ENCODE measurements at regions not wholly inside any gene's neighbourhood (a gene's known extent, or its start where the extent isn't known, plus 50 kb on each side); places are given as distances from the start of the nearest gene placed in this dataset.
"Not testable (repeated sequence)": the region's sequence is repeated elsewhere in the genome, so short reads cannot be mapped to it uniquely, and the experiment has no call there.

DNA sequence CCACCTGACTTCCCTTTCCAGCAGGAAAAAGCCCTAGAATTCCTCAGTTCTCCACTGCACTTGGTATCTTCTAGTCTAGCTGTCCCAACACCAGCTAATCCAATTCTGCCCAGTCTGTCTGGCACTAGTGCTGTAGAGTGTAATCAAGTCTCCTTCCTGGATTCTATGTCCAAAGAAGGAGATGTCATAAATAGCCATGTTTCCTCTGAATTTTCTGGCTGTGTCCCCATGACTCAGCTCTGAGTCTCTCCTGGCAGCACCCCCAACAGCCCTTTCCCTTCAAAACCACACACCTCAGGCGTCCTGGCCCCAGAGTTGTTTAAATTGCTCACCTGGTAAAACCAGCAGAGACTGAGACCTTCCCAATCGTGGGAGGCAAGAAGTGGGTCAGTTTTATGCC, 197.2 kb downstream of the GRXCR1 start:
- no peak for DNase-seq

GRCh38 chr4:43103048-43103447, 210.5 kb downstream of the GRXCR1 start:
- DNase-seq = no peak

DNA sequence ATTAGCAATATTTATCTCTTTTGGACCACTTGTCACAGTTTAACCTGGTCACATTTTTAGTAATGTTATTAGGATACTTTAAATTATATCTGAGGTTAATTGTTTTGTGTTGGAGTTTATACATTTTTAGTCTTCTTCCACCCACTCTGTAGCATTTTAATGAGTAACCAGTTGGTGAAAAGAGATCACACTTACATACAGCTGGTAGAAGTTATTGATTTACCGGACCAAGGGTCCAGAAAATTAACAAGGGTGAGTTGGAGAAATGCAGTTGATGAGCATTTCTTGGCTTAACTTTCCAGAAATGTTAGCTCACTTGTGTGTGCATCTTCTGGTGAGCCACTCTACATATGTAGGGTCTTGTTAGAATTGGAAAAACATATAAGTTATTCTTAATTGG, 219.6 kb downstream of the GRXCR1 start:
- DNase-seq = no peak

DNA sequence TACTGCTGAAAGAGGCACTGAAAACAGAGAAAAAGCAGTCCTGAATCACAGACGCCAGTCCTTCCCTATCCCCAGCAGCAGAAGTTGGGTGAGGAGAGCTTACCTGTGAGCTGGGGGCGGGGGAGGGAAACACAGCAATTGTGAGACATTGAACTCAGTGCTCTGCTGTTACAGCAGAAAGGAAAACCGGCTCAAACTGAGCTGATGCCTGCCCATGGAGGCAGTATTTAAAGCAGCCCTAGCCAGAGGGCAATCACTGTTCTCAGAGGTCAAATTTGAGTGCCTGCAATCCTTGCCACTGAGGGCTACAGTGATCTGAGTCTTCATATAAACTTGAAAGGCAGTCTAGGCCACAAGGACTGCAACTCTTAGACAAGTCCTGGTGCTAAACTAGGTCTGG, 220.7 kb downstream of the GRXCR1 start:
- no peak for DNase-seq

DNA sequence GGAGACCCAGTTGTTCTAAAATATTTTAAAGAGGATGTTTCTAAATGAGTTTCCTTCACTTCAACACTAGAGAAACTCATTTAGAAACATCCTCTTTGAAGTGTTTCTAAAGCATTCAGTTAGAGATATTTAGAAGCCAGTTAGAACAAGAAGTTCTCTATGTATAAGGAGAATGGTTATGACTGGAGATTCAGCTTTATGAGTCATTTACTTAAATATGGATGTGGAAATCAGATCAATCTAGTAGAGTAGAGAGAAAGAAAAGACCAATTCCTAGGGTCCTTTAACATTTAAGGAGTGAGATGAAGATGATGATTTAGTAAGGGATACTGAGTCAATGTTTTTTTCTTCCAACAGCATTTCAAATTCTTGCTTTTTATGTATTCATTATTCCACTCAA, 234.1 kb downstream of the GRXCR1 start:
- no peak for DNase-seq

DNA sequence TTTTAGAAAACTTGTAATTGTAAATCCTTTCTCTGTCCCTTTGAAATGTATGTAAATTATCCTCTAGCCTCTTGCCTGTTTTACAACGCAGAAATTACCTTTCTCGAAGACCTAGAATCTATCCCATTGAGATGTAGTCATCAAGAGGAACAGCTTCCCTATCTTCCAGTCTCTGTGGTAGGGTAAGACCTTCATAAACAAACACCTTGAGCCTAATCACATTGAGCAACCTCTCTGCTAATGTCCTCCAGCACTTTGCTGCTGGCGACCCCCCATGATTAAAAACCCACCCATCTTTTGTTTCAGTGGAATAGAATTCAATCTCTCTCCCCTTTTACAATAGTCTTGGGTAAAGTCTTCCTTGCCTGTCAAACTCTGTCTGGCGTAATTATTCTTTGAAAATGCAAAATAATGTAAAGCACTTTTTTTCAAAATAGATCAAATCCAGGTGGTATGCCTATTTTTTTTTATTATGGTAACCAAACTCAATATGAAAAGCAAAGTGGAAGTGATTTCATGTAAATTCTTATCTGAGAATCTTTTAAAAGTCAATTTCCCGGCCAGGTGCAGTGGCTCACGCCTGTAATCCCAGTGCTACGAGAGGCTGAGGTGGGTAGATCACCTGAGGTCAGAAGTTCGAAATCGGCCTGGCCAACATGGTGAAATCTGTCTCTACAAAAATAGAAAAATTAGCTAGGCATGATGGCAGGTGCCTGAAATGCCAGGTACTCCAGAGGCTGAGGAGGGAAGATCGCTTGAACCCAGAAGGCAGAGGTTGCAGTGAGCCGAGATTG, 237.9 kb downstream of the GRXCR1 start:
- no peak for DNase-seq

DNA sequence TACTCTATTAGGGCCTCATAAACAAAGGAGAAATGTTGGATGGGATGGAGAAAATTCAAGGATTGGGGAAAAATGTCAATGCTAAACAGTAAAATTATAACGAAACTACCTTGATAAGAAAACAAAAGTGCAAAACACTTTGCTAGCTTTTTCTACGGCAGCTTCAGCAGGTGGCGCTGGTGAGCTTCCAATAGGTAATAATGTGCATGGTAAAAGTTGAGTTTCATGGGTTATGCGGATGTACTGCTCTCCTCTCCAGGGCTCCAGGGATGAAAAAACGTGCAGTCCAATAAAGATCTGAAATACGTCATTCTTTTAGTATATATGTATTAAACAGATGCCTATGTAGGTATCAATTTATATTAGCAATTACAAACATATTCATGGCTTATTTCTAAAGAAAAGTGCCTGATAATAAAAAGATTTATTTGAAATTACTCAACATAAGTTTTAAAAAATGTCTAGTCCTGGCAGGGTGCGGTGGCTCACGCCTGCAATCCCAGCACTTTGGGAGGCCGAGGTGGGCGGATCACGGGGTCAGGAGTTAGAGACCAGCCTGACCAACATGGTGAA, 239.6 kb downstream of the GRXCR1 start:
- peak; percentile 54 for DNase-seq

GRCh38 chr4:43133566-43133965, 241.1 kb downstream of the GRXCR1 start:
- no peak for DNase-seq

GRCh38 chr4:43136752-43137151, 244.2 kb downstream of the GRXCR1 start:
- DNase-seq = no peak

DNA sequence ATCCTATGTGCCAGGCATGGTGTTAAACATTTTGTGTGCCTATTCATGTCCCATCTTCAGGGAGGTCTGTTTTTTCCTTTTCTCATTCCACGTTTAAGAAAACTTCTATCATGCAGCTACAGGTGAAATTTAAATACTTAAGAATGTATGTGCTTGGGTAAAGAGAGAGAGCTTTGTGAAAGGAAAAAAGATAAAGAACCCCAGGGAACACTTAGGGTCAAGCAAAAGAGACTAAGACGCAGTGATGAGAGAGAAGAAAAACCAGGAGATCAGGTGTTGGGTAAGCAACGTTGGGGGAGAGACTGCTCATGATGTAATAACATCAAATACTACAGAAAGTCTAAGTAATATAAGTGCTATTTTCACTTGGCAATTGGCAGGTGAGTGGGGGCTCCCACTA, 253.7 kb downstream of the GRXCR1 start:
- no peak for DNase-seq

- no peak for DNase-seq
Observed at GRCh38 chr4:43148481-43148880, 256.0 kb downstream of the GRXCR1 start.

GRCh38 chr4:43163101-43163792, 270.7 kb downstream of the GRXCR1 start:
- no peak for DNase-seq

DNA sequence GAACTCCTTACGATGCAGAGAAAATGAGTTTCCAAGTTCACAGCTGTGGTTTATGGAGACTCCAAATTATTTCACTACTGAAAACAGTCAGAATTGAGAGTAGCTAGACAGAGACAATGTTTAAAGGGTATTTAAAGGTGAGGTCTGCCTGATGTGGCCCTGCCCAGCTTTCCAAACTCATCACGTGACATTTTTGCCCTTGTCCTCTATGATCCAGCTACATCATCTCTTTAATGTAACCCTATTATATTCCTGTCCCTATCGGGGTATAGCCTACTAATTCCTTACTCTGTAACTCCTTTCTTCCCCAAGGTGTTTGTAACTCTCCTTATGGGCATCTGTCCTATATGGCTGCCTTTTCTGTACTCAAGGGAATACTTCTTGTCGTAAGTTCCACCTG, 297.2 kb downstream of the GRXCR1 start:
- DNase-seq = no peak

DNA sequence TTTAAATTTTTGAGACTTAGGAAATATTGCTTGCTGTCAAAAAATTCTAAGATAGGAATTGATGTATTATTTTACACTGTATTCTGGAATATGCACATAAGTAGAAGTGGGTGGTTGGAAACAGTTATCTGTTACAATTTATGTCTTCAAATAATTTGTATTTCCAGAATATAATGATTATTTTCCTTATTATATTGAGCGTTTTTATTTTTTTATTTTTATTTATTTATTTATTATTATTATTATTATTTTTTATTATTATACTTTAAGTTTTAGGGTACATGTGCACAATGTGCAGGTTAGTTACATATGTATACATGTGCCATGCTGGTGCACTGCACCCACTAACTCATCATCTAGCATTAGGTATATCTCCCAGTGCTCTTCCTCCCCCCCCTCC, 320.1 kb downstream of the GRXCR1 start:
- DNase-seq = not testable (repeated sequence)

GRCh38 chr4:43223820-43224219, 331.3 kb downstream of the GRXCR1 start:
- DNase-seq = no peak

DNA sequence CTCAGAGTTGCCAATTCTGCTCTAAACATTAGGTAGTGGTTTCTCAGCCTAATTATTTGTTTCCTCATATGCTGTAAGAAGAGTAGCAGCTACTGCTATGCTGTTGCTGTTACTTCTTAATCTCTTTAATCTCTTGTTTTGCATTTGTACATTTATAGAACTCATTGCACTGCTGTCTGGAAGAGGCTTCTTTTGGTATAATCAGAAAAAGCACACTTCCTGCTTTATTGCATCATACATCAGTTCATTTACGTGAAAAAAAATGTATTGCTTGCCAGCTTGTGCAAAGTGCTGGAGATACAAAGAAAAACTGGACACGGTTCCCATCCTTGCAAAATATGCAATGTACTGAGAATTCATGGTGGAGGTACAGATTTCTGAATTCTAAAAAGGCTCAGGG, 332.0 kb downstream of the GRXCR1 start:
- DNase-seq = no peak

DNA sequence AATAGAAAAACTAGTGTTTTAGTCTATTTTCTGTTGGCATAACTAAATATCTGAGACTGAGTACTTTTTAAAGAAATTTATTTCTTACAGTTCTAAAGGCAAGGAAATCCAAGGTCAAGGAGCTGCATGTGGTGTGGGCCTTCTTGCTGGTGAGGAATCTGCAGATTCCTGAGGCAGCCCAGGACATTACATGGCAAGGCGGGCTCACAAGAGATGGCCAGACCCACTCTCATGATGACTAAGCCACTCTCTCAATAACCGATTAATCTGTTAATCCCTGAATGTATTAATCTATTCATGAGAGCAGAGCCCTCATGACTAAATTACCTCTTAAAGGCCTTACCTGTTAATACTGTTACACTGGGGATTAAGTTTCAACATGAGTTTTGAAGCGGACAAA, 340.8 kb downstream of the GRXCR1 start:
- no peak for DNase-seq

- DNase-seq = no peak
Observed at GRCh38 chr4:43234626-43235415, 342.3 kb downstream of the GRXCR1 start.

- no peak for DNase-seq
Observed at GRCh38 chr4:43238008-43238407, 345.5 kb downstream of the GRXCR1 start.

GRCh38 chr4:43238585-43238984, 346.1 kb downstream of the GRXCR1 start:
- no peak for DNase-seq

GRCh38 chr4:43241104-43241503, 348.6 kb downstream of the GRXCR1 start:
- DNase-seq = no peak

DNA sequence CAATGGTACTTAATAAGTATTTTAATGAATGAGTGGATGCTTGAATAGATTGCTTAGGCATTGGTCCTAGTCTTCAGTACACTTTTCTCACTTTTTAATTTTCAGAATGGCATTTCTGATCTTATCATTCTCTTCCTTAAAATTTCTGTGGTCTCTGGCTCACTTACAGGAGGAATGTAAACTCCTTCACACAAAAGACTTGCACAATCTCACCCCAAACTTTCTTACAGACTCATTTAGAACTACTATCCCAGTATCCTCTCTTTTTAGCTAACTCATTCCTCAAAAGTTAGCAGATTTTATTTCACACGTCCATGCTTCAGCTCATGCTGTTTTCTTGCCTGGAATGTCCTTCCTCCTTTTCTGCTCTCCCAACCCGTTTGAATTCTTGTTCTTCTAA, 350.1 kb downstream of the GRXCR1 start:
- no peak for DNase-seq

- DNase-seq = no peak
Observed at GRCh38 chr4:43243433-43244116, 351.1 kb downstream of the GRXCR1 start.
